Testis (tissue), 2 donors: ENCODE measurements at regions not wholly inside any gene's neighbourhood (a gene's known extent, or its start where the extent isn't known, plus 50 kb on each side); places are given as distances from the start of the nearest gene placed in this dataset.

Source experiments
- DNase-seq: peaks from one replicate; pipeline ENCODE4 v3.0.0-alpha.2; 2019
- H3K27ac ChIP-seq, 2 donors: fragments of 200-600 bp; sonication (generic); one replicate each; pipeline ENCODE4 v1.5.1; 2019
- H3K27me3 ChIP-seq: fragments of 200-600 bp; sonication (generic); one replicate; pipeline ENCODE4 v1.5.1; 2019
- H3K36me3 ChIP-seq: fragments of 200-600 bp; sonication (generic); one replicate; pipeline ENCODE4 v1.5.1; 2017; ENCODE audit warnings: low read depth; ENCODE audit errors: missing control alignments
- H3K4me1 ChIP-seq: fragments of 200-600 bp; sonication (generic); one replicate; pipeline ENCODE4 v1.5.1; 2019
- H3K4me3 ChIP-seq, 2 donors: fragments of 200-600 bp; sonication (generic); one replicate each; pipeline ENCODE4 v1.5.1; 2017 to 2019
- H3K9me3 ChIP-seq: fragments of 200-600 bp; sonication (generic); one replicate; pipeline ENCODE4 v1.5.1; 2017
- CTCF ChIP-seq, 3 experiments: fragments of 450-650 bp in 2 of 3; fragments of 200-600 bp in 1 of 3; sonication (generic) in 1 of 3; IDR thresholded peaks; one replicate each; pipeline ENCODE4 v1.5.1; 2016 to 2019; ENCODE audit warnings: antibody characterized with exemption in 3 of 3, mild to moderate bottlenecking in 2 of 3, moderate library complexity in 1 of 3
- POLR2A ChIP-seq: fragments of 450-650 bp; IDR thresholded peaks from one replicate; pipeline ENCODE4 v1.6.1; 2017; ENCODE audit warnings: antibody characterized with exemption, mild to moderate bottlenecking, moderate library complexity
- WGBS, 2 donors: methylation state at CpG; one replicate each; pipeline ENCODE4 v1.1.5; 2018; 5-methylcytosine and 5-hydroxymethylcytosine counted together
- intact Hi-C: fragments of 100-400 bp; cut with DNase I; formaldehyde crosslinking; loops from one replicate; pipeline ENCODE4 v1.15.1; 2023; ENCODE audit warnings: low total_unique reads

DNA sequence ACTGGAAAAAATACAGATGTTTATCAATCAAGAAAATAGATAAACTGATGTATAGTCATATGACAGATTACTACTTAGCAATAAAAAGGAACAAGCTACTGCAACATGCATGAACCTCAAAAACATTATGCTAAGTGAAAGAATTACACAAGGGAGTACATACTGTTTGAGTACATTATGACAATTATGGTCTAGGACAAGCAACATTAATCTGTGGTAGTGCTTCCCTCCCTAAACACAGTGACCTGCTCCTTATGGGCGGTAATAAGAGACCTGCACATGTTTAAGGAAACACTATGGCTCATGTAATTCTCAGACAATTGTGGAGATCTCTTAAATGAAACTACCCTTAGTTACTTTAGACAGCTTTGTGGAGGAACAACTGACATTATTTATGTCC lies 421.2 kb upstream of the FBXO33 start:
- TF ChIP-seq POLR2A: no peak
- no peak for TF ChIP-seq CTCF (IDR thresholded peaks at IDR 0.05)
- intact Hi-C loops: no loop called here
- WGBS, 2 donors: 65 to 76% methylated on average over 1 of the region's 1 CpG

DNA sequence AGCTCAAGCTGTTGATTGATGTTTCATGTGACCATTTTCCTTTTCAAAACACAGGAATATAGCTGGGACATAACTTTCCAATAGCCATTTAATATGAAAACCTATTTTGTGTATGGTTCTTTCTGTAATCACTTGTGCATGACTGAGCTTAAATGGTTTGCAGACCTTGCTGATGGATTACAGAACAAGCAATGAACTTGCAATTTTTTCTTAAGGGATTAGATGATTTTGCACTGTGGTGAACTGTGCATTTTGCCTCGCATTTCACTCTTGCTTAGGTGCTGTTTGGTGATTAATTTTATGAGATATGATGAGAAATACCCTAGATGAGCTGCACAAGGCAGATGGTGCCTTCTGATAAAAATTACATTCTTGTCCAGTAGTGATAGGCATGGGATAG lies 419.0 kb upstream of the FBXO33 start:
- DNase-seq: no peak
- no peak for TF ChIP-seq POLR2A
- no peak for TF ChIP-seq CTCF (IDR thresholded peaks at IDR 0.05)
- H3K27ac ChIP-seq: no peak overlapping the region
- H3K36me3 ChIP-seq: no peaks in the 10 kb centered on the region
- H3K9me3 ChIP-seq: no peaks in the 10 kb centered on the region
- whole genome bisulfite sequencing, 2 donors: 79 to 81% methylated on average over 1 of the region's 1 CpG
- no peaks in the 10 kb centered on the region for H3K27me3 ChIP-seq
- intact Hi-C loops: no loop called here
- no peaks in the 10 kb centered on the region for H3K4me1 ChIP-seq
- no peak overlapping the region for H3K4me3 ChIP-seq

More for the DNA sequence above, 421.2 kb upstream of the FBXO33 start:
- Histone ChIP-seq H3K9me3 (no peaks in the 10 kb centered on the region), H3K27me3 (no peaks in the 10 kb centered on the region), H3K27ac (no peak overlapping the region), H3K36me3 (no peaks in the 10 kb centered on the region), H3K4me3 (no peak overlapping the region), H3K4me1 (no peaks in the 10 kb centered on the region)
- no peak for DNase-seq

GRCh38 chr14:39847852-39848251 lies 415.6 kb upstream of the FBXO33 start:
- intact Hi-C loops: no loop called here
- no peak for TF ChIP-seq POLR2A
- TF ChIP-seq CTCF (IDR thresholded peaks at IDR 0.05): no peak

DNA sequence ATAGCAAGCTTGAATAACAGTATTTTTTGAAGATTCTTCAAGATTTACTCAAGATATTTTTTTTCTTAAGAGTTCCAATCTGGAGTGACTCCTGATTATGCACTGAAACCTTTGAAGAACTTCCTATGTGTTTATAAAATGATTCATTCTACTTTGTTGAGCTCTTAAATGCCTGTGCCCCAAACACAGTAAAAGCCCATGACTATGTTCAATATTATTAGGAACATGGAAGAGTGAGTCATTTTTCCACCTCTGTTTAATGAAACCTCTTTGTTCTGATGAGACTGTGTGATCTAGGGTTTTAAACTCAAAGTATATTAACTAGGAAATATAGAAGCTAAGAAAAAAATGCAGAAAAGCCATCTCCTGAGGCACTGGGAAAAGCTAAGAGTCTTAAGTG lies 415.0 kb upstream of the FBXO33 start:
- no peak for TF ChIP-seq CTCF (IDR thresholded peaks at IDR 0.05)
- no peak for TF ChIP-seq POLR2A
- H3K4me1 ChIP-seq: no peaks in the 10 kb centered on the region
- no peak for DNase-seq
- no peak overlapping the region for H3K27ac ChIP-seq
- no peaks in the 10 kb centered on the region for H3K27me3 ChIP-seq
- H3K9me3 ChIP-seq: no peaks in the 10 kb centered on the region
- no peak overlapping the region for H3K4me3 ChIP-seq
- intact Hi-C loops: no loop called here
- no peaks in the 10 kb centered on the region for H3K36me3 ChIP-seq

More at GRCh38 chr14:39847852-39848251, 415.6 kb upstream of the FBXO33 start:
- H3K4me3 ChIP-seq: no peak overlapping the region
- H3K4me1 ChIP-seq: no peaks in the 10 kb centered on the region
- no peak overlapping the region for H3K27ac ChIP-seq
- no peaks in the 10 kb centered on the region for H3K36me3 ChIP-seq
- no peaks in the 10 kb centered on the region for H3K9me3 ChIP-seq
- no peaks in the 10 kb centered on the region for H3K27me3 ChIP-seq
- no peak for DNase-seq
- WGBS, 2 donors: 81% methylated on average over 4 to 5 of the region's 5 CpGs

DNA sequence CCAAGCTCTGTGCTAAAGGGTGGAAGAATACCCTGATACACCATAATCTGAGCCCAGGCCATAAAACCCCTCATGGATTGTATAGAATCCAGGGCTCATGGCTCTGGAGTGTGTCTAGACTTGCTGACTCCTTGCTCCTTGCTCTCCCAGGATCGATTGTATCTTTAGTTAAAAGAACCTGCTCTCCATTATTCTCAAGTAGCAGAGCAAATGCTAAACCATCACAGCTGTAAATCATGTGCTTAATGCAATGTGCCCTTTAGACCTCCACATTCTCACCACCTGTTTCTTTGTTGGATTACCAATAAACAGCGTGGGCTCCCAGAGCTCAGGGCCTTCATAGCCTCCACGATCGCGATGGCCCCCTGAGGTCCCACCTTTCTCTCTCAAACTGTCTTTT lies 411.6 kb upstream of the FBXO33 start:
- H3K9me3 ChIP-seq: no peaks in the 10 kb centered on the region
- no peak for DNase-seq
- H3K27me3 ChIP-seq: no peaks in the 10 kb centered on the region
- WGBS, 2 donors: 38 to 49% methylated on average over 5 of the region's 5 CpGs
- no peak overlapping the region for H3K4me3 ChIP-seq
- H3K27ac ChIP-seq: no peak overlapping the region
- no peaks in the 10 kb centered on the region for H3K4me1 ChIP-seq
- no peak for TF ChIP-seq POLR2A
- no peak for TF ChIP-seq CTCF (IDR thresholded peaks at IDR 0.05)
- intact Hi-C loops: no loop called here
- H3K36me3 ChIP-seq: no peaks in the 10 kb centered on the region
